ENCODE measurements at regions not wholly inside any gene's neighbourhood (a gene's known extent, or its start where the extent isn't known, plus 50 kb on each side); places are given as distances from the start of the nearest gene placed in this dataset.

- no peak overlapping the region for H3K18ac ChIP-seq (ENCODE audit: low read depth, low read length)
- no peak overlapping the region for H4K8ac ChIP-seq (ENCODE audit: low read depth in 2 of 2, low read length in 2 of 2)
- H3K4me2 ChIP-seq (ENCODE audit: low read depth, low read length), result no peak overlapping the region
- dilution Hi-C loops (cut with HindIII; ENCODE audit: low sequenced_read_pairs, unreplicated experiment) (no loop called here), in situ Hi-C loops (cut with MboI; ENCODE audit: low sequenced_read_pairs) (no loop called here), intact Hi-C loops (cut with micrococcal nuclease) (no loop called here)
- no peak overlapping the region for H3K4ac ChIP-seq (ENCODE audit: low read depth, low read length)
- H3K4me3 ChIP-seq (ENCODE audit: insufficient read depth, low read depth, low read length), result no peak overlapping the region
- DNase-seq (no peak), ATAC-seq (ENCODE audit: low read depth) (no peak)
- H3K27me3 ChIP-seq (ENCODE audit: control insufficient read depth, insufficient read depth, low read length), result no peaks in the 10 kb centered on the region
- H3K14ac ChIP-seq (replicated peaks; ENCODE audit: low read depth, low read length), result no peak overlapping the region
- no TSS peak for BruUV-seq (replicated peaks)
- H4K91ac ChIP-seq (ENCODE audit: insufficient read depth, low read depth, low read length), result no peak overlapping the region
- ChIA-PET POLR2A (ENCODE audit: unreplicated experiment) (no interaction called here), CTCF (no interaction called here)
- no peak overlapping the region for H3K9ac ChIP-seq (ENCODE audit: low read depth, low read length)
- WGBS, 2 experiments (ENCODE audit: extremely low coverage in 2 of 2, insufficient read length in 1 of 2), result no CpG with 5 or more reads among the region's 1 CpG
- no peak overlapping the region for H2AK5ac ChIP-seq (ENCODE audit: low read depth, low read length)
- no peaks in the 10 kb centered on the region for H3K4me1 ChIP-seq (ENCODE audit: control insufficient read depth, insufficient read depth, low read length)
- no peaks in the 10 kb centered on the region for H3K9me1 ChIP-seq (ENCODE audit: insufficient read depth, low read length)
- H3K9me3 ChIP-seq (ENCODE audit: control insufficient read depth, insufficient read depth, low read length), result no peaks in the 10 kb centered on the region
- no peak overlapping the region for H2AFZ ChIP-seq (replicated peaks; ENCODE audit: low read length, poor library complexity)
- no peak overlapping the region for H2BK120ac ChIP-seq (ENCODE audit: low read depth, low read length)
- no peaks in the 10 kb centered on the region for H3K36me3 ChIP-seq (ENCODE audit: control insufficient read depth, insufficient read depth, low read length)
- H2AK9ac ChIP-seq (replicated peaks; ENCODE audit: low read depth, low read length, poor library complexity), result no peak overlapping the region
- H3K79me1 ChIP-seq (ENCODE audit: low read depth in 1 of 2, low read length in 2 of 2), result no peaks in the 10 kb centered on the region
- H2BK15ac ChIP-seq (ENCODE audit: low read depth, low read length), result no peak overlapping the region
- no peaks in the 10 kb centered on the region for H4K20me1 ChIP-seq (ENCODE audit: insufficient read depth, low read length)
- H4K5ac ChIP-seq (ENCODE audit: low read depth, low read length), result no peak overlapping the region
- H3K56ac ChIP-seq (ENCODE audit: extremely low read depth, insufficient read depth, low read length), result no peak overlapping the region
- no peak overlapping the region for H2BK20ac ChIP-seq (ENCODE audit: low read depth, low read length)
- TF ChIP-seq RCOR1 (IDR thresholded peaks at IDR 0.05; ENCODE audit: insufficient replicate concordance, low read length) (no peak), MAFK (IDR thresholded peaks at IDR 0.05; ENCODE audit: low read depth, low read length) (no peak), CEBPB (IDR thresholded peaks at IDR 0.05; ENCODE audit: low read depth, low read length) (no peak), ELK1 (IDR thresholded peaks at IDR 0.05; ENCODE audit: borderline replicate concordance, low read depth, low read length) (no peak), RFX5 (IDR thresholded peaks at IDR 0.05; ENCODE audit: low read depth, low read length) (no peak), MXI1 (IDR thresholded peaks at IDR 0.05; ENCODE audit: borderline replicate concordance, low read depth, low read length) (no peak), NFE2L2 (IDR thresholded peaks at IDR 0.05; ENCODE audit: low read depth, low read length) (no peak), FOS (IDR thresholded peaks at IDR 0.05; ENCODE audit: low read depth, low read length) (no peak), RAD21 (IDR thresholded peaks at IDR 0.05; ENCODE audit: low read length) (no peak), USF2 (IDR thresholded peaks at IDR 0.05; ENCODE audit: low read depth, low read length) (no peak), MAZ (IDR thresholded peaks at IDR 0.05; ENCODE audit: borderline replicate concordance, low read depth, low read length) (no peak), CTCF (conservative IDR thresholded peaks at IDR 0.05; ENCODE audit: low read depth, low read length) (no peak), SMC3 (IDR thresholded peaks at IDR 0.05; ENCODE audit: low read depth, low read length) (no peak), BHLHE40 (IDR thresholded peaks at IDR 0.05; ENCODE audit: low read depth, low read length) (no peak), POLR2A (IDR thresholded peaks at IDR 0.05; ENCODE audit: low read depth, low read length) (no peak), CHD1 (IDR thresholded peaks at IDR 0.05; ENCODE audit: low read depth, low read length) (no peak)
- H3K23ac ChIP-seq (ENCODE audit: low read depth, low read length), result no peak overlapping the region
- H2BK5ac ChIP-seq (ENCODE audit: low read depth, low read length, poor library complexity, severe bottlenecking), result no peak overlapping the region
- no peak overlapping the region for H3K27ac ChIP-seq (ENCODE audit: insufficient read depth, low read length)
Observed at GRCh38 chr4:41475402-41475801, 62.6 kb upstream of the LIMCH1 start.

Data from IMR-90 (cell line).